HG02870 (cell line): ENCODE measurements at regions not wholly inside any gene's neighbourhood (a gene's known extent, or its start where the extent isn't known, plus 50 kb on each side); places are given as distances from the start of the nearest gene placed in this dataset.

ENCODE experiments used
- ATAC-seq: cut with Tn5 transposase; IDR thresholded peaks from one replicate; pipeline ENCODE4 v1.9.1; 2021; ENCODE audit warnings: mild to moderate bottlenecking, moderate library complexity; ENCODE audit not compliant: unreplicated experiment

DNA sequence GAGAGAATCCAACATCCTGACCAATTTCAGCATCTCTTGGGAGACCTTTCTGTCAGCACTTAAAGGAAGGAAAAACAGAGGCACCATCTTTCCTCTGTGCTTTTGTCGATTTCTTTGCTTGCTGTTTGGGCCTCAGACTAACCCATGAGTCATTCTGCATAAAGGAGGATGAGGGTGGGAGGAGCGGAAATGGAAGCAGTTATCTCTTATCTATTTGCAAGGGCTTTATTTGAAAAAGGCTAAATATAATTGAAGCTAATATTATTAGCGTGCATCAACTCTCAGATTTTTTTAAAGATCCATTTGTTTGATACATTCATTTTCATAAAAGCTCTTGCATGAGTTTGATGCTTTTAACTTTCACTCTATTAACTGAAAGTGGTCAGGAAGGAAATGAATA lies 72.9 kb downstream of the ZNF622 start:
- no peak for ATAC-seq

DNA sequence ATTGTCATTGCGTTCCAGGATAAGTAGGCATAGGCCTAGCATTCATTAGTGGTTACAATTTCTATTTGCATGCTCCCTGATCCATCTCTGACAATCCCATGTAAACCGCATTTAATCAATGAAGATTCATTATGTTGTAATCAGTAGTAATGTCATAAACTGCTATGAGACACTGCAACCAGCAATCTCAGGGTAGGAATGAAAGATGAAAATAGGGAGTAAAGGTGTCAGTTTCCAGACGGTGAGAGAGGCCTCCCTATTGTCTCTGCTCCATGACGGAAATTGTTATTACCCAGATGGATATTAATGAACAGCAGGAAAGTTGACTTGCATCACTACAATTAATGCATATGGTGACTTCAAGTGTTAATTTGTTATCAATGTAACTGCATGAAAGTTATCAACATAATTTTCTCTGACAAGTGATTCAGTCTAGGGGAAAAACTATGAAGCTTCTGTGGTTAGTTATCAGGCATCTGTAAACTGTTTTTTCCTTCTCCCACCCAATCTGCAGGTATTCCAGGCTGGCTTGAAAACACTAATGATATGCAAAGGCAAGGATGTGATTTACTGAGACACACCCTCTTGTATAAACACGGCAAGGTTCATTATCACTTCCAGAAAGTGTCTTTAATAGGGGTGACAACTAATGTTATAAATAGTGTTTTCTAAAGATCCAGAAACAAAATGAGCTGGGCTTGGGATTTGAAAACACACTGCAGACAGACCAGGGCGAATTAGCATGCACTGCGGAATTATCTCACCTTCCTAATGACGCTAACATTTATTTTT lies 73.5 kb downstream of the ZNF622 start:
- no peak for ATAC-seq

DNA sequence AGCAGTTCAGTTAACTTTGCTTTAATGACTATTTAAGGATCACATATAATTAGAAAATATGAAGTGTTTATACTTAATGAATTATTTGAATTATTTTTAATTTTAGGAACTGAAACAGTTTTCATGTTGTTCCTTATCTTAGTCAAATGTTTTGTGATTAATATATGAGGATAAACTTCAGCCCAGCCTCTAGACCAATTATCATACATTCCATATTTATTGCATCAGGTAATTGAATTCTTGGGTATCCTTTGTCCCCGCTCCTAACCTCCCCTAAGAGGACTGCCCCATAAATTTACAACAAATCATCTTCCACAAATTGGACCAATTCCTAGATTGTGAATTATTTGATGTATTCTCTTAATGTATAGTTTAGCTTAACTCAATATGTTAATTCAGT lies 74.8 kb downstream of the ZNF622 start:
- no peak for ATAC-seq

DNA sequence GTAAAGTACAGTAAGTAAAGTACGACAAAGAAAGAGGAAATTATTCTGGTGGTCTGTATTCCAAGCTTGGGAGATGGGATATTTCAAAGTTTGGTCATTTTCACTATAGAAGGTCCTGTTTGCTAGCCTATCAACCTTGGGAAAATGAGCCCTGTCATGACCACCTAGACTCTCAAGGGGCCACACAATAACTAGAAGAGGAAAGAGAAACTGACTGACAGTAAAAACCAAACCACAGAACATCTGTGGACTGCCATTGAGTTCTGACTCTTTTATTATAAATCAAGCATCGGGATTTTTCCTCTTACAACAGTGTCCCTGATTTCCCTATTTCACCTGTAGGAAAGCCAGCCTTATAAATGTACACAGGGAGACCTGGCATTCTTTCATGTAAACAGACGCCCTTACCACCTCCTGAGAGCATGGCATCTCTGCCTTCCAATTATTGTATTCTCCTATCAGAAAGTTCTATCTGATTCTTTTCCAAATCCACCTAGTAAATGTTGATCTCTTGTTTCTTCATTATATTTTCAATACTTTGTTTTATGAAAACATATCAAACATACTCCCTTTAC lies 80.0 kb downstream of the ZNF622 start:
- no peak for ATAC-seq

DNA sequence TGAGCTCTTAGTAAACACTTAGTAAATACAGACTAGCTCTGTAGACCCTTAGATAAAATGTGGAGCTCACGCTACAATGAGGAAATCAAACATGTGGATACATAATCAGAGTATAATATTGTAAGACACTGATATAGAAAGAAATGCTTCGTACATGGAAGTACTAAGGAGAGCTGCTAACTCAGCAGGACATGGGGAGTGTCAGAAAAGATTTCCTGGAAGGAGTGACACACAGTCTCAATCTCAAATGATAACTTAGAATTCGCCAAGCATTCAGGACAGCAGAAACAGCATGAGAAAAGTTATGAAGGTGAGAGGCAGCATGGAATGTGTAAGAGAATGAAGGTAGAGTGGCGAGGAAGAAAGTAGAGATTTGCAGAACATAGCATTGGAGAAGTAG lies 80.8 kb downstream of the ZNF622 start:
- ATAC-seq, result no peak

DNA sequence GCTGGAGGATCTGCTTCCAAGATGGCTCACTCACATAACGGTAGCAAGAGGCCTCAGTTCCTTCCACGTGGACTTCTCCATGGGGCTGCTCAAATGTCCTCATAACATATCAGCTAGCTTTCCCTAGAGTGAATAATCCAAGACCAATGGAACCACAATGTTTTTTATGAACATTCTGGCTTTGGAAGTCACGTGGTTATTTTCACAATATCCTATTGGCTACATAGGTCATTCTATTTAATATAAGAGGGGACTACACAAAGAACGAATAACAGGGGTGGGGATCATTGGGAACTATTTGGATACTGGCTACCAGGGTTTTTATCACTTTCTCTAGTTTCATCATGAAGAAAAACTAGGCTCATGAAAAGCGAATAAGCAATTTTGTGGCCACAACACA lies 81.4 kb downstream of the ZNF622 start:
- no peak for ATAC-seq

DNA sequence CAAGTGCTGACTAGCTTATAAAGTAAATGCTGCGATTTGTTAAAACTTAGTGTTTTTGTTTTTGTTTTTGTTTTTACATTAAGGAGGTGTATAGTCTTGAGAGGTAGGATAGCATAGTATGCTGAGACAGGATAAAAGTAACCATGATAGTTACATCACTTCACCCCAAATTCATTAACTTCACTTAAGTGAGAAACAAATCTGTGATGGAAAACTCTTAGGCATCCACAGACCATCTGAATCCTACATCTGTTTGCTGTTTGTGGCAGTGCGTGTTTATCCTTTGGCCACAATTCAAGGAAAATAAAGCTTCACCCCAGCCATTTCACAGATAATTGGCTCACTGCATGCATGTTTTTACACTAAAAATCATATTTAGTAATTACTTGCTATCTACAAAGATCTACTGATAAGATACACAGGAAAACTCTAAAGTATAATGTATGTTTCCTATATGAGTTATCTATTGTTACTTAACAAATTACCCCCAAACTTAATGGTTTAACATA lies 82.0 kb downstream of the ZNF622 start:
- no peak for ATAC-seq

DNA sequence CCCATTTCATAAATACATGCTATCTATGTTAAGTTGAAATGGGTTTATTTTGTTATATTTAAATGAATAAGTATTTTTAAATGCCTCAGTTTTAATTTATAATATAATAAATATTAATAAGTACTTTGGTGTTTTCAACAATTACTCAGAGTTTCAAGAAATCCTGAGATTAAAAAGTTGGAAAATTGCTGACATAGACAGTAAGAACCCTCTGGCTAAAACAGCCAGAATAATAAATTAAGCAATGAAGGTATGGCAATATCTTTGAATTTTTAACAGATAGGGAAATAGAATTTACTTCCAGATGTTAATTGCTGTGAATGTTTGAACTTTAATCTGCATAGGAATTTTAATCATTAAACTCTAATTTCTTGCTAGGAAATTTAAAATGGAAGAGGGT lies 83.6 kb downstream of the ZNF622 start:
- ATAC-seq, result no peak

DNA sequence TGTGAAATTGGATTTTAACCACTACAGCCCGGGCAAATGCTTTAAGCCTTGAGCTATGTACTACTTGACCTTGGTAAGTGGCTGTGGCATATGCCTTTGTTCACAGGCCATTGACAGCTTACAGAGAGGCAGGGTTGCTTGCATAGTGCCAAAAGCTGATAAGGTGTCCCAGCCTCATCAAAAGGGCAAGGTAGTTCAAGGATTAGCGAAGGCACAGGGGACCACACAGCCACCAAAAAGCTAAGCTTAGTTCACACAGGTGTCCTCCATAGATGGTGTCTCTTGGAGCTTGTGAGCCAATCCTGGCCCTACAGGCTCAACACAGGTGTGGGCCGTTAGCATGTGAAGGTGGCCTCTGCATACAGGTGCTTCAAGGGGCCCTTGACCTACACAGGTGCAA lies 86.8 kb downstream of the ZNF622 start:
- no peak for ATAC-seq

DNA sequence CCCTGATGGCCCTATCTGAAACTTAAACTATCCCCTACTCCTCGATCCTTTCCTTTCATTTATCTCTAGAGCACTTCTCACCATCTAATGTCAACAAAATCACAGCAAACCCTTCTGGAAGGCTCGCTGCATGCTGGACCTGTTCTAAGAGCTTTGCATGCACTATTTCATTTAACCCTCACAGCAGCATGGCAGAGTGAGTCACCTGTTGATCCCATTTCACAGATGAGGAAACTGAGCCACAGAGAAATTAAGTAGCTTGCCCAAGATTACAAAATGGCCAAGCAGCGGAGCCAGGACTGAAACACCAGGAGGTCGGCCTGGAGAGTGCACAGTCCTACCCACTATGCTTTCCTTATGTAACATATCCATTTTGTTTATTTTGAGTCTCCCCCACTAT lies 93.1 kb downstream of the ZNF622 start:
- ATAC-seq, result no peak

DNA sequence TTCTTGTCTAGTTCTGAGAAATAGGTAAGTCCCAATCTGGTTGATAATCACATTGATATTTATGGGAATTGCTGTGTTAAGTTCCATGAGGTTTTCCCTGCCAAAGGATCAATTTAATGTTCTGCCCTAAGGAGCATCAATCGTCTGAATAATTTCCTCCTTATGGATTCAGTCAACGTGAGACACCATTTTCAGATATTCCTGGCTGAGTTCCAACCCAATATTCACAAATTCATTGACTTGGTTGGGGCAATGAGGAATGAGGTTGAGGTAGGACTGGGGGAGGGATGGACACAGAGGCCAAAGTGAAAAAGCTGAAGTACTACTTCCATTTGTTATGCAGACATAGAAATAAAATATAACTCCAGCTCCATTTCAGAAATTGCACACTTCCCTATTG lies 99.1 kb downstream of the ZNF622 start:
- ATAC-seq, result no peak

DNA sequence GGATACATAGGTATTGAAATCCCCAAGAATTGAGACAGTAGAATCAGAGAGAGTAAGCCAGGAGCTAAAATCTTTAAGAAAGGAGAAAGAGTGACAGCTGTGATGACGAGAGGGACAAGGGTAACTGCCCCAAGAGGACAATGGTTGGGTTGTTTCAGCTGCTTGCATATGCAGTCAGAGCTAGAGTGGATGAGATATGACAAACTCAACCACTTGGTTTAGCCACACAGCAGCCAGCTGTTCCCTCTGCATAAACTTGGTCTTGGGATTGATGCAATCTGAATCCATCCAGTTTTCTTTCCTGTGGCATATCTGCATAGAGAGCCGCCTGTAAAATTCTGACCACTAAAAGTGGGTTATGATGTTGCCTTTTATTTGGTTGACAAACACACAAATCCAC lies 100.7 kb downstream of the ZNF622 start:
- no peak for ATAC-seq

DNA sequence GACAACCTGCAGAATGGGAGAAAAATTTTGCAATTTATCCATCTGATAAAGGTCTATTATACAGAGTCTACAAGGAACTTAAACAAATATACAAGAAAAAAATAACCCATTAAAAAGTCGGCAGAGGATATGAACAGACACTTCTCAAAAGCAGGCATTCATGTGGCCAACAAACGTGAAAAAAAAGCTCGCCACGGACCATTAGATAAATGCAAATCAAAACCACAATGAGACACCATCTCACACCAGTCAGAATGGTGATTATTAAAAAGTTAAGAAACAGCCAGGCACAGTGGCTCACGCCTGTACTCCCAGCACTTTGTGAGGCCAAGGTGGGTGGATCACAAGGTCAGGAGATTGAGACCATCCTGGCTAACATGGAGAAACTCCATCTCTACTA lies 112.2 kb downstream of the ZNF622 start:
- peak; percentile 44 for ATAC-seq

DNA sequence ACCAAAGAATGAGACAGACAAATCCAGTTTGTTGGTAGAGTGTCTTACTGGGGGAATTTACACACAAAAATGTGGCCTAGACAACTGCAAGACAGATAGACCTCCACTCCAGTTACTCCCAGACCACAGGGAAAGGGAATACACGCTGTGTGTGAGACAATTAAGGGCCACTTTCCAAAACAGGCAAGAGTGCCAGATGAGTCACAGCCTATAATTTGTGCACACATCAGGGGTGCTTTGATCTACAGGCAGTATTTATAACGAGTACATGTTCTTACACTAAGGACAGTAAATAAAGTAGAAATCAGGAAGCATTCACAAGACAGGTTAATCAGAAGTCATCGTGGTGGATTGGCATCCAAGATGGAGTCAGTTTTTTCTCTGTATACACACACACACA lies 114.8 kb downstream of the ZNF622 start:
- no peak for ATAC-seq

DNA sequence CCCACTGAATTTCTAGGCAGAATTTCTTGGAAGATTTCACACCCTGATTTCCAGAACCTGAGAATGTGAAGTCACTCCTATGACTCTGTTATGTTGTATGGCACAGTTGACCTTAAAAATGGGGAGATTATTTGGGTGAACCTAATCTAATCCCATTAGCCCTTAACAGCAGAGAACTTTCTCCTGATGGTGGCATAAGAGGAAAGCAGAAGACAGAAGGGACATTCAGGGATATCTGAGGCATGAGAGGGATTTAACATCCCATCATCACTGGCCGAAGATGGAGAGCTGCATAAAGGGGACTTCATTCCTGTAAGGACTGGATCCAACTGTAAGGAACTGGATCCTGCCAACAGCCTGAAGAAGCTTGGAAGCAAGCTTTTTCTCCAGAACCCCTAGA lies 119.2 kb downstream of the ZNF622 start:
- ATAC-seq, result no peak

DNA sequence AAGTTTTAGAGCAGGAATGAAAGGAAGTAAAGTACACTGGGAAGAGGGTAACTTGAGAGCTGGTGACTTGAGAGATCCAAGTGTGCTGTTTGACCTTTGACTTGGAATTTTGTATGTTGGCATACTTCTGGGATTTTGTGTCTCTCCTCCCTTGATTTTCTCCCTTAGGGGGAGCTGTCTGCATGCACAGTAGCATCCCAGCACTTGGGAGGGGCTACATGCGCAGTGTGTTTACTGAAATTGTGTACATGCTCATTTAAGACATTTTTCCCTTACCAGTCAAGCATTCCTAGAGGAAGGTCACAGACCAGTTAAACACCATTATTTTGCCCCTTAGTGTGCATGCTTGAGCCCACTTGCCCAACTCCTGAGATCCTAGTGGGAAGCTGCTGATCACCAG lies 120.1 kb downstream of the ZNF622 start:
- ATAC-seq, result no peak

DNA sequence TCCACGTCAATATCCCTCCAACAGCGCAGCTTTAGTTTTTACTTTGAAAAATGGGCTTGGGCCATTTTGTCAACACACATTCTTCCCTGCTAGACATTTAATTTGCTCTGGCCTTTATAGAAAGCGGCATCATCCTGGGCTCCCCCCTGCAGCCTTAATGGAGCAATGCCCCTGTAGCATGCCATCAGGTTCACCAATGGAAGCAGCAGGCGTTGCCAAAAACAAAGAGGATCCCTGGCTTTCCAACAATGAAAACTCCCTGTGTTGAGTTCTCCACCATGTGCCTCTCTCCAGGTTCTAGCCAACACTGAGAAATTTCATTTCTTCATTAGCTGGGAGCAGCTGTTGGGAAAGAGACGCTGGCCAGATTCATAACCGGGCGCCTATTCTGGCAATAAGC lies 139.5 kb downstream of the ZNF622 start:
- no peak for ATAC-seq

DNA sequence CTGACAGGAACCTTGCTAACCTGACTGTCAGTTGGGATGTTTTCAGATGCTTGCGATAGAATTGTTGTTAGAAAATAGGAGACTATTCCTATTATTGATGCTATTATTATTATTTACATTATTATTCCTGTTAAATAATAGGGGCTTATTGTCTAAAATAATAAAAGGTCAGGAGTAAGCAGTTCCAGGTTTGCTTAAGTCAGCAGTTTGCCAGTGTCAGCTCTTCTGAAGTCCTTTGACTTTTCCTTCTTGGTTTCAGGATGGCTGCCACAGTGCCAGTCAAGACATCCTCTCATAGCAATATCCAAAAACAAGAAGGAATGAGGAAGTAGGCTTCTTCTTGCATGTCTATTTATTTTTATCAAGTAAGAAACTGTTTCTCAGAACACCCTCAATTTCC lies 141.7 kb upstream of the MARCHF11 start:
- no peak for ATAC-seq

DNA sequence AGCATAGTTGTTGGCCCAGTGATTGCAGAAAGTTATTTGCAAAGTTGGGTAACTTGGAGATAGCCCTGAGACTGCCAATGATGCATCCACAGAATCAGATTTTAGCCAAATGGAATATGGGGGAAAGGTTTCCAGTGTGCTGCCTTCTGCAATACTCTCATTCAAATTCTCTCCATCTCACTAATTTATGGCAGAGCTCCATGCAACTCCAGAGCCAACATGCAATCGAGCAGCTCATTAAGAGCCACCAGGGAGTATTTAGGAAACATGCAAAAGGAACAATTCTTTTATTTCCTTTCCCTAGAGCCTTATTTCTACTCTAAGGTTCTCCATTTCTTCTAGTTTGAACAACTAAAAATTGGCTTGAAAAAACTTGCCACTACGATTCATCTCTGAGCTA lies 135.9 kb upstream of the MARCHF11 start:
- no peak for ATAC-seq

DNA sequence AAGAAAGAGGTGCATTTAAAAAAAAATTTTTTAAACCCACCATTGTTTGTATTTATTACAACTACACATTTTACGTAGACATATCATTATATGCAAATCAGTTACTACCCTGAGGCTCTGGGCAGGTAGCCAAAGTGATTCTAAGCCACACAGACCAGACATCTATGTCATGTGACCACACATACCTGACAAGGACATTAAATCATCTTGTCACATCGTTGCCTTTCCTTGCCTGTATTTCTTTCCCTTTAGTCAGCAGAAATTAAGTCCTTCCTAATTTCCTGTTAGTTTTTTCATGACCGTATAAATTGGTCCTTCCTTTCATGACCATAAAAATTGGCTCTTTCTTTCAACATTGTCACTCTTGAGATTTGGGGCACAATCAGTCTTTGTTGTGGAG lies 134.2 kb upstream of the MARCHF11 start:
- ATAC-seq, result no peak

DNA sequence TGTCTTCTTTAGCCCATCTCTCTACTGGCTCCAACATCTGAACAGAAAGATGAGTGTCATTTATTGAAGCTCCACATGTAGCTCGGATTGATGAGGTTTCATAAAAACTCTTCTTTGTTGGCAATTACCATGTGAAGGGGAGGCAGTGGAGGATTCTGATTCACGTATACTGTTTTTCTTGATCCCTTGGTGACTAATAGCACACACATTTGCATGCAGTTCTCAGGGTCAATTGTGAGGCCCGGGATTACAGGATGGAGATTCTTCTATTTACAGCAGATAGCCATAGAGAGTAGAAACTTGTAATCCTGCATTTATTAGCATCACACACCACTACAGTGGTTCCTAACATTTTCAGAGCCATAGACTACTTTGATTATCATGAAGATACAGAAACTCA lies 133.2 kb upstream of the MARCHF11 start:
- ATAC-seq, result no peak

DNA sequence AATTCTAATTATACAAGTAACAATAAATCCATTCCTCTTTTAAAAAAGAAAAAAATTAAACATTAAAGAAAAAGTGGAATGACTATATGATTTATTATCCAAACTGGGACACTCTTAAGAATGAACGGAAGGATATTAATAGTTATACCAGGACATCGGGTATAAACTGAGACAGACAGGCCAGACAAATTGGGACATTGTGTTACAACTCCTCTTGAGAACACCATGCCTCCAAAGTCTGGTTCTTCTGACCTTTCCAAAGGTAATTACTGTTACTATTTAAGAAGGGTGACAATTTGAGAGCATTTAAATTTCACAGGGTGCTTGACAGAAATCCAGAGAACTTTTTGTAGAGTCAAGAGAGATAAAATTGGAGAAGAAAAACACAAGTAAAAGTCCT lies 132.1 kb upstream of the MARCHF11 start:
- ATAC-seq, result no peak

DNA sequence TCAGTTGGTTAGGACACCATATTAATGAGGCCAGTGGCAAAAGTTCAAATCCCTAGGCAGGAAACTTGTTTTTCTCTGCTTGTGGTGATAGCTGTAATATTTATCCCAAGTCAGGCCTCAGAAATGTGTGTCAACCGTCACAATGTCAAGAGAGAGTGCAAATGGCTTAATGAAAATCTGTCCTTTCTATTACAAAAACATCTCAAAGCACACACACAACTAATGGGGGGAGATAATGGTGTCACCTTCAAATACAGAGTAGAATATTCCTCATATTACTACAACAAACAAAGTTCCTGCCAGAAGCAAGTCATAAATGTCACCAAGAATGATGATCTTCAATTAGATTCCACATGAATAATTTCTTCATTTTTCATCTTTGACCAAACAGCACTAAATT lies 127.2 kb upstream of the MARCHF11 start:
- ATAC-seq, result no peak
